GM18502 (cell line): ENCODE measurements at regions not wholly inside any gene's neighbourhood (a gene's known extent, or its start where the extent isn't known, plus 50 kb on each side); places are given as distances from the start of the nearest gene placed in this dataset.

ENCODE experiments used
- ATAC-seq: cut with Tn5 transposase; IDR thresholded peaks from one replicate; pipeline ENCODE4 v1.9.1; 2021; ENCODE audit warnings: mild to moderate bottlenecking; ENCODE audit not compliant: unreplicated experiment, poor library complexity

- ATAC-seq = no peak
These were observed 517.1 kb downstream of the EPHA3 start for GRCh38 chr3:89624494-89624893.

- no peak for ATAC-seq
These were observed 518.5 kb downstream of the EPHA3 start for GRCh38 chr3:89625945-89626344.

- ATAC-seq = no peak
These were observed 521.6 kb downstream of the EPHA3 start for GRCh38 chr3:89628856-89629670.

- no peak for ATAC-seq
These were observed 527.7 kb downstream of the EPHA3 start for GRCh38 chr3:89635137-89635536.

- ATAC-seq = no peak
These were observed 537.3 kb downstream of the EPHA3 start for GRCh38 chr3:89644716-89645115.

- no peak for ATAC-seq
These were observed 542.0 kb downstream of the EPHA3 start for GRCh38 chr3:89649431-89649830.

- ATAC-seq = no peak
These were observed 546.6 kb downstream of the EPHA3 start for GRCh38 chr3:89654031-89654430.

GRCh38 chr3:89656388-89656787, 549.0 kb downstream of the EPHA3 start:
- ATAC-seq = no peak

- ATAC-seq = no peak
These were observed 572.3 kb downstream of the EPHA3 start for GRCh38 chr3:89679686-89680085.

GRCh38 chr3:89682556-89682955, 575.1 kb downstream of the EPHA3 start:
- no peak for ATAC-seq

- ATAC-seq = no peak
These were observed 578.3 kb downstream of the EPHA3 start for GRCh38 chr3:89685731-89686130.

GRCh38 chr3:89690646-89691045, 583.2 kb downstream of the EPHA3 start:
- no peak for ATAC-seq

- ATAC-seq = no peak
These were observed 585.2 kb downstream of the EPHA3 start for GRCh38 chr3:89692601-89693000.

- ATAC-seq = no peak
These were observed 590.0 kb downstream of the EPHA3 start for GRCh38 chr3:89697321-89697916.

- ATAC-seq = no peak
These were observed 590.9 kb downstream of the EPHA3 start for GRCh38 chr3:89698208-89698830.

- no peak for ATAC-seq
These were observed 591.8 kb downstream of the EPHA3 start for GRCh38 chr3:89699229-89699628.

GRCh38 chr3:89699771-89700170, 592.4 kb downstream of the EPHA3 start:
- ATAC-seq = no peak

GRCh38 chr3:89702404-89702803, 595.0 kb downstream of the EPHA3 start:
- no peak for ATAC-seq

GRCh38 chr3:89713196-89713595, 605.8 kb downstream of the EPHA3 start:
- no peak for ATAC-seq

- ATAC-seq = no peak
These were observed 606.8 kb downstream of the EPHA3 start for GRCh38 chr3:89714237-89714636.

GRCh38 chr3:89740080-89740880, 632.9 kb downstream of the EPHA3 start:
- ATAC-seq = no peak
